LNCAP (cell line): ENCODE measurements at regions not wholly inside any gene's neighbourhood (a gene's known extent, or its start where the extent isn't known, plus 50 kb on each side); places are given as distances from the start of the nearest gene placed in this dataset.

Experiments
- CTCF ChIP-seq: fragments of 450-650 bp; IDR thresholded peaks from 2 replicates; pipeline ENCODE4 v1.5.1; 2017; ENCODE audit warnings: mild to moderate bottlenecking

- TF ChIP-seq CTCF, result no peak
Observed at GRCh38 chr4:180710628-180711337, 1532.4 kb upstream of the TENM3 start.

DNA sequence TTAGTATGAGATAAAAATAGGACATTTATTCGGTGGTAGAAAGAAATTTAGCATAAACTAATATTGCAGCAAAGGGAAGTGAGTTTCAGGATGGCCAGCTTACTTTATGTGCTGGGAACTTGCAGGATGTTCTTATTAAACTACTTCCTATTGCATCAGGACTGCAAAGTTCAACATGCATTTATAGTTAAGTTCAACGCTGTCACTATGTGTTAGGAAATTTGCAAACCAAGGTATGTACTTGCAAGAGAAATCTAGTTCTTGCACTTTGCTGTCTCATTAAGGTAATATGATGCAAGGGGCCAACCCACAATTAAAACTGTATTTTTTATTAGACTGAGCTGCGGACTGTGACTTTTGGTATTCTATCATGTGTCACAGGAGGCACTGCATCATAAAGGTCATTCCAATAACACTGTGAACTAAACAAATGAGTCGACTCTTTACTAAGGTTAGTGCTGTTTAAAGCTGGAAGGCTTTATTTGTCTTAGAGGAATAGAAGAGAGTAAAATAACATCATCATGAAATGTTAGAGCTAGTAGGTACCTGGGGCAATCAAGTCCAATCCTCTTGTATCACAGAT is 1525.7 kb upstream of the TENM3 start:
- no peak for TF ChIP-seq CTCF

GRCh38 chr4:180721356-180721755 is 1521.8 kb upstream of the TENM3 start:
- no peak for TF ChIP-seq CTCF

- no peak for TF ChIP-seq CTCF
Observed at GRCh38 chr4:180726611-180727010, 1516.6 kb upstream of the TENM3 start.

DNA sequence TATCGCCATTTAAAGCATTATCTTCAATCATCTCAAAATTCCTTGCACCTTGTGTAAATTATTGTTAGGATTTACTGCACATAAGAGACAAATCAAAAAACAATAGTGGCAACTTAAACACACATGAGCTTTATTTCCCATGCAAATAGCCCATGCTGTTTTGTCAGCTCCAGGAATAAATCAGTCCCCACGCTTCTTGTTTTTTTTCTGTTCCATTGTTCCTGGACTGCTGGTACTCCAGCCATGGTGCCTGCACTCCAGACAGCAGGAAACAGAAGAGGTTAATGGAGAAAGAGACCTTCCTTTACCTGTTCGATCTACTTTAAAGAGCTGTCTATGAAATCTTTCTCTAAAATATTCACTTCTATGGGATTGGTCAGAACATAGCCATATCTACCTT is 1515.7 kb upstream of the TENM3 start:
- TF ChIP-seq CTCF, result no peak

GRCh38 chr4:180734753-180735432 is 1508.3 kb upstream of the TENM3 start:
- no peak for TF ChIP-seq CTCF

GRCh38 chr4:180741703-180742102 is 1501.5 kb upstream of the TENM3 start:
- TF ChIP-seq CTCF, result no peak
